NK-92 treated with Interleukin-12 subunit alpha and Interleukin-12 subunit beta, amount 100 ng/mL, for 24 hours (cell line): ENCODE measurements at regions not wholly inside any gene's neighbourhood (a gene's known extent, or its start where the extent isn't known, plus 50 kb on each side); places are given as distances from the start of the nearest gene placed in this dataset.

Source experiments
- DNase-seq: peaks from one replicate; lab custom pipeline; 2025; lab: John Stamatoyannopoulos, UW

DNA sequence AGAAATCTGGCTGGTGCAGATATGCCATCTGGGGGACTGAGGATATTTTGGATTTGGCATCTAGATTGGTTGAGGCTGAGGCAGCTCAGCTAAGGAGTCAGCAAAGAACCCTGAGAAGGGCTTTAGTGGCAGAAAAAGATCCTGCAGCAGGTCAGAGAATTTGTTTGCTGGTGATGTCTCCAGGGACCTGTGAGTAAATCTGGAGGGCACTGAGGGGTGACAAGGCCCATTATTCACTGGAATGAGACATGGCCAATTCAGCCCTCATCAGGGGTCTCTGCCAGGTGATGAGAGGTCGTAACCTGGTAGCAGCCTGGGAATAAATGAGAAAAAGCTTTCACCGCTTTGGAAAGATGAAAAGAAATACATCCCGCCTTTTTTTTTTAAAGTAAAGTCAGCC lies 118.3 kb upstream of the FBXL4 start:
- no peak for DNase-seq

DNA sequence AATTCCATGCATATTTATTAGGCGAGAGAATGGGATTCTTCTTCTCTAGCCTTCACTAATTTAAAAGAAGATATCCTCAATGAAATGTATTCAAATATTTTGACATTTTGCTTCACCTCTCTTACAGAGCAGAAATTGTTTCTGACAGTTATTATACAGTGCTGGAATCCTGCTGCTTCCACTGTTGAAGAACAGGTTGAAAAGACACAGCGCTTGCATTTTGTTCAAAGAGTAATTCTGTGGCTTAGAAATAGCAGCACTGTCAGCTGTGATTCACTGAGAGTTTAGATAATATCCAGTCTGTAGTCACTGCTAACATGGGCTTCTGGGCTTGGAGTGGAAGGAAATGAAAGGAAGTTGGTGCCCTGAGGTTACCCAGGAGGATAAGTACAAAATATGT lies 117.1 kb upstream of the FBXL4 start:
- DNase-seq: no peak

DNA sequence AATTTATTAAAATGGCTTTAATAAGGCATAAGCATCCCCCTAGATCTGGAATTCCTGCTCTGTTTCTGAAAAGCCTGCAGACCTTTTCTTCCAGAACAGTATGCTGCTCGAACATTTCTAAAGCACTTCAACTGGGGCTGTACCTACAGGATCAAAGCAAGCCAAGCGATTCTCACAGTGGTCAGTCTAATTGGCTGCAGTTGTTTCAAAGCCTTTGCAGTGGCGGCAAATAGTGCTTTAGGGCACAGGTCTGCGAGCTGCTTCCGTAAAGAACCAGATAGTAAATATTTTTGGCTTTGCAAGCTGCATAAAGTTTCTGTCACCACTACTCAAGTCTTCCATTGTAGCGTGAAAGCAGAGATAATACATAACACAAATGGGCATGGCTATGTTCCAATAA lies 88.9 kb upstream of the FBXL4 start:
- DNase-seq: no peak

DNA sequence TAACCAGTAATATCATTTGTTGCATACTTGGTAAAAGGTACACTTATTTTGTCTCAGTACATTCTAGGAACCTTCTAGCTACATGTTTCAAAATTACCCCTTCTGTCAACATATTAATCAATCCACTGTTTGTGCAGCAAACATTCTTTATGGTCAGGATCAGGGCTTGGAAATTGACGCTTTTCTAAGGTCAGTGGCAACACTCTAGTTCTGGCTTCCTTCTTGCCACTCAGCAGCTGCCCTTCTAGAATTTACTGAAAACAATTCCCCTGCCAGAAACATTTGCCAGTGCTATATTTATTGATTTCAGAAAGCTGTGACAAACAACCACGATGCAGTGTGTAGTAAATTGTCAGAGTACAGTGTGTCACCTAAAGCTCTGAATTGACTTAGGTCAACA lies 84.7 kb upstream of the FBXL4 start:
- DNase-seq: no peak

DNA sequence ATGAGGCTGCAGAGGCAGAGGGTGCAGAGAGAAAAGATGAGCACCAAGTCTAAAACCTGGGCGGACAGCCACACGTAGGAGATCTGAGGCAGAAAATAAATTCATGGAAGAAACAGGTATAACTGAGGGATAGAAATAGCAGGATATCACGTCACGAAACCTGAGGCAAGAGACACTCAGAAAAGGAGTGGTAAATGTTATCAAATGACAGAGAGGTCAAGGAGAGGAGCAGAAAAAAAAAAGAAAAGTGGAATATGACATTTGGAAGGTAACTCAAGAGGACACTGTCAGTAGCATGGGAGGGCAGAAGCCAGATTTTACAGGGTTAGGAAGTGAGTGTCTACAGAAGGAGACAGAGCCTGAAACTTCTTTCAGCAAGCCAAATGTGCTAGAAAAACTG lies 84.2 kb upstream of the FBXL4 start:
- no peak for DNase-seq

DNA sequence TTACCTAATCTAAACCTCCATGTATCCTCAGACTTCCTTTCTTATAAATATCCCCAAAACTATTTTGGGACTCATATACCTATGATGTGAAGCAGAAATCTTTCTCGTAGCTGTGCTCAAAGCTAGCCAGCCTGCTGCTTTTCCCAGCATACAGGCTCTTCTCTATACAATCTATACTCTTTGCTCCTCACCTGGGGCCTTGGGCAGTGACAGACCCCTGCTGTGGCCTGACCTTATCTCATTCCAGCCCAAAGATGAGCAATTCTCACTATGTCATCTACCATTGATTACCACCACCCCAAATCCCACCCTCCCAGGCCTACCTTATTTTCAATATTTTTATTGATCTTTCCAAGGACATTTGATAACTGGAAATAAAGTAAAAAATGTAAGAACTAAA lies 83.2 kb upstream of the FBXL4 start:
- no peak for DNase-seq

DNA sequence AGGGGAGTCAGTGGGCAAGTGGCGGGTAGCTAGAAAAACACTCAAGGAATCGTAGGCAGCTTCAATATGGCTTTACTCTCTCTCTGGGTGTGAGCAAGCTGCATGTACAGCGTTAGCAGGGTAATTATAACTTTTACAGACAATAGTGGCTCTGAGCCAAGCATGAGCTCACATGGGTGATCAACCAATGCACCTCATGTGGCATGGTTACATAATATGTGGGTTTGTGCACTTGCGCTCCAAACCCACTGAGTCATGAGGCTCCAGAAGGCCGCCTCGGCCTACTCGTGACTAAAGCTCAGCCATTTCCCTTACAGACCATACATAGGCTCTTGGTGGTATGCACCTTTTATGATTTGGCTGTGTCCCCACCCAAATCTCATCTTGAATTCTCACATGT lies 78.4 kb upstream of the FBXL4 start:
- DNase-seq: no peak

DNA sequence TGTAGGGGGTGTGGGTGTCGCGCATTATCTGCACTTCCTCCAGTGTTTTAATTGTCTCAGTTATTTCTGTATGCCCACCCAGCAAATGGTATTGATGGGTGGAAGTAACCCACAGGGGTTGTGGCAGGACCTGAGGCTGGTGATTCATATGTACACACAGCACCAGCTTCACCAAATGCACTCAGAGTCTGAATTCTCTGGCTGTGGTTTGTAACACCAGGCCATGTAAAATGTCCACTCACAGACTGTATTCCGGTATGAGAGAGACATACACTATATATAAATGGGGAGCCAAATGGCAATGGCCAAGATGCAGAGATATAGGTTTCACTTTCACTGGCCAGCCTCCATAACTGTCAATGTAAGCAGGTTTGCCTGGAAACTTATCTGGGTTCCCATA lies 76.3 kb upstream of the FBXL4 start:
- DNase-seq: no peak

DNA sequence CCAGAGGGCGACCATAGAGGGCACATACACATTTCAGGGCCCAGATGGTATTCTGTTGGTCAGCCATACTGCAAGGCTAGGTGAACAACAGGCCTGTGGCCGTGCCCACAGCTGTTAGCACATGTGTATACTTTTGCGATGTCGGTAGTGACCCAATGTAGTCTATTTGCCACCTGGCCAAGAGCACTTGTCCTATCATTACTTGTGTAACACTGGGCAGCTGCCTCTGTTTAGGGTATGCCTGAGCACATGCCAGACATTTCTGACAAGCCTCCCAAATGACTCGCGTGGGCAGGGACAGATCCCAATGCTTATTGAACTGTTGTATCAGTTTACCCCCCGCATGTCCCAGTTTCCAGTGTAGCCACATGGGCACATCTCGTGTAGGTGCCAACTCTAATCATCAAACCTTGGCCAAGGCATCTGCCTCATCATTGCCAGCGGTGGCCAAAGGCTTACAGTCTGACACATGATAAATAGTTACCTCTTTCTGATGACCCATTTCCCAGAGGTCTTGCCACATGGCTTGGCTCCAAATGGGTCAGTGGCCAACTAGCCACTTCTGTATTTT lies 74.4 kb upstream of the FBXL4 start:
- DNase-seq: no peak

DNA sequence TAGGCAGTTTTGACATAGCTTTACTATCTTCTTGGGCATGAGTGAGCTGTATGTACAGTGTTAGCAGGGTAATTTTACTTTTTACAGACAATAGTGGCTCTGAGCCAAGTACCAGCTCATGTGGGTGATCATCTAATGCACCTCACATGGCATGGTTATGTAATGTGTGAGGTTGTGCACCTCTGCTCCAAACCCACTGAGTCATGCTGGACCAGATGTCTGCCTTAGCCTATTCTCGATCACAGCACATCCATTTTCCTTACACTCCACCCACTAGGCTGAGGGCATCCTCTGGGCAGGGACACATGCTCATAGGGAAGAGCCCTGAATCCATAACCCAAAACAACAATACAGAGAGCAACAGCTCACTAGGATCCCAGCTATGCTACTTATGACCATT lies 71.6 kb upstream of the FBXL4 start:
- DNase-seq: no peak

DNA sequence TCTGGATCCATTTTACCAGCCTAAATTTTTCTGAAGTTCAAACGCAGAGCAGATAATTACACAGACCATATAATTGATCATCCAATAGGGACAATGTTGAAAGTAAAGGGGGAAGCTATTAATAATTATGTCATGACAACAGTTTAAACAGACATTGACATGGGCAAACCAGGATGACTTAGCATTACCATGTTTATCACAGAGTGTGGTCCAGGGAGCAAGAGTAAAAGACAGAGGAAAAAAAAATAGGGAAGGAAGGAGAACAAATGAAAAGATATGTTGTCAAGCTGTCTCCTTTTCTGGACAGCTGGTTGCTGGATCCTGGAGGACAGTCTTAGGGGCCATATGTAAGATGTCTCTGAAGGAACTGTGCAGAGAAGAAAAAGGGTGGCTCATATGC lies 69.4 kb upstream of the FBXL4 start:
- DNase-seq: no peak

DNA sequence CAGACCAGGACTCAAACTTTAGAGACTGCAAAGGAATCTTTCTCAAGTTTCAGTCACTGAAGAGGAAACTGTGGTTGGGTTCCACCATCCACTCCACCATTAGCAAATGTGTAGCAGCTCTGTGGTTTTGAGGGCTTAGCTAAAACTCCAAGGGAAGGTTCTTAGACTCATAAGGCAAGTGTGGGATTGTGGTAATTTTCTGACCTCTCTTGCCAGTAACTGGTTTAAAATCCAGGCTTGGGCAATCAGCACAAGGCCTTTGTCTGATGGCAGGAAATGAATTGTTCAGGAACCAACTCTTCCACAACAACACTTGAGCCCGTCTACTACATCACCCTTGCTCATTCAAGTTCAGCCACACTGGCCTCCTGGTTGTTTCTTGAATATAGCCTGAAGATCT lies 68.6 kb upstream of the FBXL4 start:
- no peak for DNase-seq

DNA sequence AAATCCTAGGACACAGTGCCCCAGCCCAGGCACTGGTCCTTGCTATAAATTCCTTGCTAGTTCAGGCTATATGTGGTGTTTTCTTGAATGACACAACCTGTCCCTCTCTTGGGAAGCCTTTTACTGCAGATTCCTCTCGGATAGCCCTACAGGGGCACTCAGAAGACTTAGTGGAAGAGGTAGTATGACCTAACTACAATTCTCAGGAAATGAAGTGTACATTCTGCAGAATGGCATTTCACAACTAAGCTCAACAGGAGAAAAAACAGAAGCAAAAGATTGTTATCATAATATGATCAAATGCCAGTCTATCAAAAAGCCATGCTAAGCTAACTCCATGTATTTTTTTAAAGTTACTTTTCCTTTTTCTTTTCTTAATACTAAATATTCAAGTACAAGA lies 66.3 kb upstream of the FBXL4 start:
- no peak for DNase-seq

DNA sequence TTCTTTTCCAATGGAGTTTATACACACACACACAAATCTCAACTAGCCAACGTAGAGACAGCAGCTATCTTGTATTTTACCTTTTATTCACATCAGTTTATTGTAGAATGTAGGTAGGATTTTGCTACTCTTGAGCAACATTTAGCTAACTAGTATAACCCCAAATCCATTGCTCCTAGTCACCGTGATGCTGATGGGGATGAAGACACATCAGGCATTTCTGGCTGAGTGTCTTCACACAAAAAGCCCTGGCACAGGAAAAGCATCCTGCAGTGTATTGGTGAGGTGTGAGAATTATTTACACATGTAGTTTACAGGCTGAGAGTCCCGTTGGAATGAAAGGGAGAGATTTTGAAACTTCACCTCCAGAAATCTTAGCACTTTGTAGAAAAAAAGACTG lies 65.9 kb upstream of the FBXL4 start:
- no peak for DNase-seq

DNA sequence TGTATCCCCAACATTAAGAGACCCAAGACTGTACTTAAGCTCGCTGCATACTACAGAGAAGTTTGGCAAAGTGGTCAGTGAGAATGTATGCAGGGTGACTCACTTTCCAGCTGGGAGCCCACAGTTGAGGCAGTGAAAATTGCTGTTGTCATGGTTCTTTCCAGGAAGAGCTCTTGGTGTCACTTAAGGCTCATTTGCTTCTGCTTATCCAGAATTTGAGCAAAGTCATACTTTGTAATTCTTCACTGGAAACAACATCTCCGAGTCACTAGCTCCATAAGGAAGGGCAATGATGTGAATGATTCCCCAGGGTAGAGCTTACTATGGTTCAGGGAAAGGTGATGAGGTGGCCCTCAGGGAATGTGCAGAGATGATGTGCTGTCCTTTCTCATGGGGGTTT lies 65.4 kb upstream of the FBXL4 start:
- no peak for DNase-seq

DNA sequence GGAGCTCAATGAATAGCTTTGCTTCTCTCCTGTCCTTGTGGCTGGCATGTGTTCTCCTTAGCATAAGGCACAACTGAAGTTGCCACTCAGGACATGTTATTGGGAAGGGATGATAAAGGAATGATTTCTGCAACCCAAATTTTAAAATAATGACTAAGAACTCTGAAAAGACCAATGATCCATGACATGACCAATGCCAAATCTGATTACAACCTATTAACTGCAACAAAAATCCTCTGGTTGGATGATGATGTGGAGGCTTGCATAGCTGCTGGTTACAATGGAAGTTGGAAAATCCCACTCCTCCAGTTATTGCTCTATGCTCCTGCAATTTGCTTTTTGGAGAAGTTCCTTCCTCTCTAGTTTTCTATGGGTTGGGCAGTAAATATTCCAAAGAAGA lies 63.4 kb upstream of the FBXL4 start:
- no peak for DNase-seq

DNA sequence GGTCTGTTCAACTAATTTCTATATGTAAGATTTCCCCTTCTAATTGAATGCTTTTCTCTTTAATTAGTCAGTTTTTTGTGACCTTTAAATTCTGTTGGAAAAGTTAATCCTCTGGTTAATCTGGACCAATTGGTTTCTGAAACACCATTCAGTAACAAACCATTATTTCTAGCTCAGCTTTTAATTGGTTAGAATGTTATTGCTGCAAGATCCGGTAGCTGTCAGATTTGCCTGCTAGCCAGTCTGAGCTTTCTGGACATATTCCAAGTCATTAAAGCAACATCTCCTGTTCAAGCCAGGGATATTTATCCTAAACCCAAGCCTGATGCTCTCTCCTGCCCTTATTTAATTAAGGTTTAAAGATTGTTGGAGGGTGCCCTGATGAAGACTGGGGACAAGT lies 55.1 kb upstream of the FBXL4 start:
- no peak for DNase-seq

DNA sequence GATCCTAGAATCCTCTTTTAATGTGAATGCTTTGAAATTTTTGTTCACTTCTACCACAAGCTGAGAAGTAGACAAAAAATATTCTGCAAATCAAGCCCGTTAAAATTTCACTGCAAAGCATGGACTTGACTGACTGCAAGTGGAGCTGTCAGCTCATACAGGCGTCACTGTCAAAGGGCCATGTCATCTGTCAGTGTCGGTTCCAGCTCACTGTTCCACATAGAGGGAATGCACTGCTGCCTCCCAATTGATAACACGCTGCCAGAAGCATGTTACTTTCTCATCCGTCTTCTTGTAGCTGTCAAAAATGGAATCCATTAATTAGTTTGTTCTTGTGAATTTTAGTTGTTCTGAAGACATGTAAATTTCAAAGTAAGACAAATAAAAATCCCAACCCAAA lies 50.4 kb upstream of the FBXL4 start:
- no peak for DNase-seq
